Body of pancreas (tissue), 4 donors: ENCODE measurements at regions not wholly inside any gene's neighbourhood (a gene's known extent, or its start where the extent isn't known, plus 50 kb on each side); places are given as distances from the start of the nearest gene placed in this dataset.

ENCODE experiments used
- ATAC-seq: fragments of 150-250 bp; one replicate; pipeline ENCODE4 v1.9.1; 2016
- DNase-seq, 4 donors: peaks; one replicate each; pipeline ENCODE4 v3.0.0-alpha.2; 2019
- H3K27ac ChIP-seq, 4 donors: fragments of 200-600 bp; sonication (generic); 1 replicate in 3 of 4; 2 replicates in 1 of 4; pipeline versions ENCODE4 v1.5.1 to v1.6.1; 2016 to 2019; ENCODE audit warnings: mild to moderate bottlenecking in 1 of 4, mixed read lengths in 1 of 4, moderate library complexity in 1 of 4
- H3K27me3 ChIP-seq, 2 donors: fragments of 200-600 bp; sonication (generic); one replicate each; pipeline ENCODE4 v1.6.0; 2016; ENCODE audit warnings: mild to moderate bottlenecking in 1 of 2
- H3K36me3 ChIP-seq, 2 donors: fragments of 200-600 bp; sonication (generic); replicated peaks in 1 of 2; 2 replicates each; pipeline ENCODE4 v1.5.1; 2016; ENCODE audit warnings: low read depth in 2 of 2; ENCODE audit not compliant: insufficient read depth in 1 of 2
- H3K4me1 ChIP-seq: fragments of 200-600 bp; sonication (generic); one replicate; pipeline ENCODE4 v1.6.0; 2016
- H3K4me3 ChIP-seq, 2 donors: fragments of 200-600 bp; sonication (generic); 1 replicate in 1 of 2; 2 replicates in 1 of 2; pipeline ENCODE4 v1.5.1; 2016 to 2019
- H3K9me3 ChIP-seq, 3 donors: fragments of 200-600 bp; sonication (generic); 1 replicate in 2 of 3; 2 replicates in 1 of 3; pipeline ENCODE4 v1.5.1; 2016
- CTCF ChIP-seq, 7 experiments: fragments of 450-650 bp in 4 of 7; fragments of 200-600 bp in 3 of 7; sonication (generic) in 3 of 7; IDR thresholded peaks; one replicate each; pipeline ENCODE4 v1.5.1; 2016 to 2019; ENCODE audit warnings: antibody characterized with exemption in 7 of 7
- POLR2A ChIP-seq, 3 donors: fragments of 450-650 bp; IDR thresholded peaks; one replicate each; pipeline ENCODE4 v1.6.1; 2016; ENCODE audit warnings: antibody characterized with exemption in 3 of 3, mild to moderate bottlenecking in 2 of 3
- WGBS, 2 donors: methylation state at CpG; one replicate each; pipeline ENCODE4 v1.1.5; 2017; 5-methylcytosine and 5-hydroxymethylcytosine counted together
- intact Hi-C: fragments of 100-400 bp; cut with DNase I; formaldehyde crosslinking; loops from one replicate; pipeline ENCODE4 v1.15.1; 2023

GRCh38 chr22:48900327-48900597 lies 927.4 kb downstream of the BRD1 start:
- no peaks in the 10 kb centered on the region for H3K9me3 ChIP-seq
- DNase-seq: no peak
- no peak overlapping the region for H3K27ac ChIP-seq
- H3K4me1 ChIP-seq: no peaks in the 10 kb centered on the region
- no peak for ATAC-seq
- no peaks in the 10 kb centered on the region for H3K36me3 ChIP-seq
- H3K4me3 ChIP-seq: no peak overlapping the region
- no peaks in the 10 kb centered on the region for H3K27me3 ChIP-seq
- TF ChIP-seq CTCF (IDR thresholded peaks at IDR 0.05): no peak
- intact Hi-C loops: no loop called here
- 43% methylated on average over 2 of the region's 2 CpGs; no CpG with 5 or more reads in 1 of the 2 donors for WGBS, 2 donors

DNA sequence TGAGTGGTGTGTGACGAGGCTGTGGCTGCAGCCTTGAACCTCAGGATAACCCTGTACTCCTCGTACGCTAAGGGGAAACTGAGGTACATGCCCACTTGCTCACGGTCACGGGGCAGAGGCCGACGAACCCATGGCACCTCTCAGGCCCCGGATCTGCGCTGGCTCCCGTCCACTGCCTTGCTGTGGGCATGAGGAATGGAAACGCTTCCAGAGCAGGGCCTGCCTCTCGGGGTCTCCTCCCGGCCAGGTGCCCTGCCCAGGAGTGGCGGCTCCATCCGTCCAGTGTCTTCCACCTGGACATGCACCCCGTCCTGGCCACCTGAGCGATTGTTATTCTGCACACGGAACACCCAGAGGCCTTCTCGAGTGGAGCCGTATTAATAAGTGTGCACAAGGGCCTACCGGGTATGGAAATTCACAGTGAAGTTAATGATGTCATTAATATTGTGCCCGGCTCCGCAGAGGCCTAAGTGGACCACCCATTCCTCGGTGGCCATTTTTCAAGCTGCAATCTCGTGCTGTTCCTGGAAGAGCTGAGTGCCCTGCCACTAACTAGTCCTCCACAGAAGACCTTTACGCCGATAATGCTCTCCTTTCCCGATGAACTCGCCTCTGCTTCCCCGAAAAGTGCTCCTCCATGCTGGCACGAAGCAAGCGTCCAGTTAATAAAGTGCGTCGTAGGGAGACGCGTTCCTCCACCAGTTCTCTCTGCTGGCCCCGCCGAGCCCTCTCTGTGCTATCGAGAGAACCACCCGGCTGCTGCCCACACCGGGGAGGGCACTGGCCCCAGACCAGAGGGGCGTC lies 927.9 kb downstream of the BRD1 start:
- intact Hi-C loops: no loop called here
- 65 to 71% methylated on average over 24 to 42 of the region's 42 CpGs for WGBS, 2 donors

DNA sequence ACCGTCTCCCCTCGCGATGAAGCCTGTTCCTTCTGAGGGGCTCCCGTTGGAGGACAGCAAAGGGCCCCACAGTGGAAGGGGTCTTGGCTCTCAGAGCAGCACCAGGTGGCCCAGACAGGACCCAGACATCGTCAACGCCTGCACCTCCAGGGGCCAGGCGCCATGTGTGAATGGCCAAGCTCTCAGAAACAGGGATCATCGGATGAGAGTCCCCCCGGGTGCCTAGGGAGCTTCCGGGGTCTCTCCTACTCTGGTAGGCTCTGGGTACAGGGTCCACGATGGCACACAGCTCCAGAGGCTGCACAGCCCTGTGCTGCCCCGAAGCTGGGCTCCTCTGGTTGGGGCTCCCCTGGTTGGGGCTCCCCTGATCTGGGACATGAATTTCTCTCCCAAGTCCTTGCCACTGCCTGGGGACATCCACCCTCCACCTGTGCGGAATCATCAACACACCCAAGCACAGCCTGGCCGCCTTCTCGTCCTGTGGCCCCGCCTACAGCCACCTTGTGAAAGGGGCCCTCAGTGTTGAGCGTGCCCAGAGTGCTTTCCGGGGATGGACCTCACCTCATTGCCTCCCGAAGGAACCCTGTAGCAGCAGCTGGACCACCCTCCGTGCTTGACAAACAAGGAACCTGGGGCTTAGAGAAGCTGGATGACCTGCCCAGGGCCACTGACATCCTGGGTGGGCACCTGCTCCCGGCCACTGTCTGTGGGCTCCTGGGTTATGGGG lies 929.0 kb downstream of the BRD1 start:
- no peak for DNase-seq
- no peak for ATAC-seq
- TF ChIP-seq CTCF (IDR thresholded peaks at IDR 0.05) (no peak), POLR2A (IDR thresholded peaks at IDR 0.05) (no peak)
- intact Hi-C loops: no loop called here
- Histone ChIP-seq H3K9me3 (no peaks in the 10 kb centered on the region), H3K36me3 (no peaks in the 10 kb centered on the region), H3K27ac (no peak overlapping the region), H3K4me1 (no peaks in the 10 kb centered on the region), H3K27me3 (no peaks in the 10 kb centered on the region), H3K4me3 (no peak overlapping the region)
- 53 to 71% methylated on average over 4 to 21 of the region's 21 CpGs for WGBS, 2 donors

More for the DNA sequence above, 927.9 kb downstream of the BRD1 start:
- no peak for DNase-seq
- Histone ChIP-seq H3K36me3 (no peaks in the 10 kb centered on the region), H3K27ac (no peak overlapping the region), H3K4me3 (no peak overlapping the region), H3K4me1 (no peaks in the 10 kb centered on the region), H3K9me3 (no peaks in the 10 kb centered on the region), H3K27me3 (no peaks in the 10 kb centered on the region)
- no peak for ATAC-seq
- TF ChIP-seq CTCF (IDR thresholded peaks at IDR 0.05): no peak
- TF ChIP-seq POLR2A (IDR thresholded peaks at IDR 0.05): no peak

DNA sequence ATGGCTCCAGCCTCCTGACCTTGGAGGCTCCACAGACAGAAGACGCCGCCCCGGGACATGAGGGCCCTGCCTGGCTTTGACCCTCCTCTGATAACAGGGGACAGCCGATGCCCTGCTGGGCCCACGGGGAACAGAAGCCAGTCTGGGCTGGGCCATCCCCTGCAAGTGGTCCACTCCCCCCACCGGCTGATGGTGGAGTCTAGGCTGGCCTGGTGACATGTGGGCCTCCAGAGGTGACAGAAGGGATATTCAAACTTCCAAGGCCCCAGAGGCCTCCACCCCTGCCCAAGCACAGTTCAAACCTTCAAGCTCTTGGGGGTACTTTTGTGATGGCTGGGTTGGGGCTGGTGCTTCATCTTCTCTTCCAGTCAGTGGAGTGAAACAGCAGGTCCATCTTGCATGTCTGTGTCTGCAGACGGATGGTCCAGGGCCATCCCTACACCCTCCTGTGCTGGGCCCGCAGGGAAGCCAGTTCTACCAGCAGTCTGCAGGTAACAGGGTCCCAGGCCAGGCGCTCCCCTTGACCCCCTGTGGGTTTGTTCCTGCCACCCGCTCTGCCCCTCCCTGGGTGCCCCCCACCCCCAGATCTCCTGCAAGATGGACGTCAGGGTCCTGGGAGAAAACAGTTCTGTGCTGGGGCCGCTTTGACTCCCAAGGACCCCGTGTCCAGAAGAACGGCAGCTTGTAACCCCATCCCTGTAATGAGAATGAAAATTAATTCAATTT lies 929.9 kb downstream of the BRD1 start:
- no peaks in the 10 kb centered on the region for H3K4me1 ChIP-seq
- no peak overlapping the region for H3K4me3 ChIP-seq
- TF ChIP-seq CTCF (IDR thresholded peaks at IDR 0.05) (no peak), POLR2A (IDR thresholded peaks at IDR 0.05) (no peak)
- intact Hi-C loops: no loop called here
- DNase-seq (no peak), ATAC-seq (no peak)
- no peaks in the 10 kb centered on the region for H3K27me3 ChIP-seq
- H3K9me3 ChIP-seq: no peaks in the 10 kb centered on the region
- H3K36me3 ChIP-seq: no peaks in the 10 kb centered on the region
- WGBS, 2 donors: 54 to 58% methylated on average over 4 to 14 of the region's 14 CpGs
- H3K27ac ChIP-seq: no peak overlapping the region
